OCI-LY7 (cell line): ENCODE measurements at regions not wholly inside any gene's neighbourhood (a gene's known extent, or its start where the extent isn't known, plus 50 kb on each side); places are given as distances from the start of the nearest gene placed in this dataset.

Experiments
- BruUV-seq: library from RNA; stranded (reverse); fragments of 400-500 nt; replicated peaks from 2 replicates; lab custom pipeline; 2021; lab: Mats Ljungman, UMichigan
- CTCF ChIA-PET: fragments of 300-600 bp; sonication (Branson Sonifier 250); formaldehyde crosslinking; loops from one replicate; lab custom pipeline; 2022; ENCODE audit warnings: antibody characterized with exemption; ENCODE audit not compliant: unreplicated experiment; lab: Charles Lee
- POLR2A ChIA-PET: fragments of 300-600 bp; sonication (Branson Sonifier 250); formaldehyde crosslinking; loops from one replicate; lab custom pipeline; 2022; ENCODE audit warnings: antibody characterized with exemption; lab: Charles Lee
- DNase-seq: peaks from one replicate; pipeline ENCODE4 v3.0.0-alpha.2; 2015; ENCODE audit warnings: low spot score
- H2AFZ ChIP-seq: fragments of 200-600 bp; sonication (generic), shearing (Covaris generic); 2 replicates; pipeline ENCODE4 v1.6.1; 2014; ENCODE audit warnings: mild to moderate bottlenecking, antibody characterized with exemption, low read length, moderate library complexity
- H3K27ac ChIP-seq: fragments of 200-600 bp; sonication (generic); 2 replicates; pipeline ENCODE4 v1.5.1; 2014; ENCODE audit warnings: mixed run types, low read depth, mild to moderate bottlenecking, moderate library complexity, low read length, inconsistent platforms; ENCODE audit not compliant: poor library complexity, severe bottlenecking
- H3K36me3 ChIP-seq: fragments of 200-600 bp; sonication (generic); 2 replicates; pipeline ENCODE4 v1.6.1; 2014; ENCODE audit warnings: mild to moderate bottlenecking, antibody characterized with exemption, low read length, moderate library complexity, mixed read lengths; ENCODE audit not compliant: insufficient read depth
- H3K4me1 ChIP-seq: fragments of 200-600 bp; sonication (generic); 2 replicates; pipeline ENCODE4 v1.5.1; 2014; ENCODE audit warnings: mild to moderate bottlenecking, low read length; ENCODE audit not compliant: insufficient read depth, poor library complexity, severe bottlenecking
- H3K4me2 ChIP-seq: fragments of 200-600 bp; sonication (generic); 2 replicates; pipeline ENCODE4 v1.6.1; 2014; ENCODE audit warnings: mild to moderate bottlenecking, low read length
- H3K4me3 ChIP-seq: fragments of 200-600 bp; sonication (generic); 2 replicates; pipeline ENCODE4 v1.5.1; 2014; ENCODE audit warnings: mild to moderate bottlenecking, low read depth, low read length; ENCODE audit not compliant: poor library complexity, severe bottlenecking
- H3K79me2 ChIP-seq: fragments of 200-600 bp; sonication (generic); 2 replicates; pipeline ENCODE4 v1.6.1; 2016; ENCODE audit warnings: low read depth, mild to moderate bottlenecking, low read length, moderate library complexity, mixed read lengths; ENCODE audit not compliant: insufficient read depth
- H3K9me2 ChIP-seq: fragments of 200-600 bp; sonication (generic); 2 replicates; pipeline ENCODE4 v1.6.1; 2016; ENCODE audit warnings: mild to moderate bottlenecking, low read length, mixed read lengths; ENCODE audit not compliant: insufficient read depth
- H3K9me3 ChIP-seq: fragments of 200-600 bp; sonication (generic); 2 replicates; pipeline ENCODE4 v1.6.1; 2014; ENCODE audit warnings: mild to moderate bottlenecking, mixed run types, low read length, mixed read lengths
- H4K20me1 ChIP-seq: fragments of 200-600 bp; sonication (generic); 2 replicates; pipeline ENCODE4 v1.6.1; 2014; ENCODE audit warnings: mild to moderate bottlenecking, antibody characterized with exemption, low read length, moderate library complexity, mixed read lengths; ENCODE audit not compliant: insufficient read depth
- EZH2phosphoT487 ChIP-seq: fragments of 200-600 bp; sonication (generic); IDR thresholded peaks from 2 replicates; pipeline ENCODE4 v1.6.1; 2018; ENCODE audit warnings: low read depth, borderline replicate concordance, mild to moderate bottlenecking, mixed run types, antibody characterized with exemption, low read length, moderate library complexity, mixed read lengths
- intact Hi-C: fragments of 100-400 bp; cut with micrococcal nuclease; formaldehyde crosslinking; loops from one replicate; pipeline ENCODE4 v1.10.0; 2022; ENCODE audit not compliant: unreplicated experiment
- TF ChIP-seq, protein P1 (sequence below): fragments of 200-600 bp; sonication (generic); conservative IDR thresholded peaks from 2 replicates; pipeline ENCODE4 v1.5.1; 2014; ENCODE audit warnings: mild to moderate bottlenecking, antibody characterized with exemption, low read length, moderate library complexity, mixed read lengths

DNA sequence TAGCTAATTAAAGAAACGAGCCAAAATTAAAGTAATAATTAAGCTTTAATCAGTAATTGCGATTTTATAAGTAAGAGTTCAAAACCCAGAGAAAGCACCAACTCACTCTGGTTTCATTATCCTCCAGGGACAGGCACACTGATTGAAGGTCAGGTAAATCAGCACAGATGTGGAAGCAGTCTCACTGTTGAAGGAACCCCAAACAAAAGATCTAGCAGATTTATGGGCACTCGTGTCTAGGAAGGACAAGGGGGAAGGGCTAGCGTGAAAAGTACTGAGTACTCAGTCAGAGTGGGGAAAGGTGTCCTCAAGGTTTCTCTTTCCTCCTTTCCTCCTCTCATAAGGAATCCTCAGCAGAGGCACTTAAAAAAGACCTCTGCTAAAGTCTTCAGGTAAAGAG is 320.1 kb downstream of the PYDC2 start:
- H2AFZ ChIP-seq: no peak overlapping the region
- no peaks in the 10 kb centered on the region for H3K9me3 ChIP-seq
- H3K9me2 ChIP-seq: no peaks in the 10 kb centered on the region
- intact Hi-C loops: no loop called here
- ChIA-PET CTCF (no interaction called here), POLR2A (interaction anchor here (0.5 kb wide), 1 partner anchor 171 kb away, joined by 3 read pairs; no protein-coding TSS in a partner anchor)
- no peaks in the 10 kb centered on the region for H3K36me3 ChIP-seq
- no peak overlapping the region for H3K4me2 ChIP-seq
- TF ChIP-seq EZH2phosphoT487: no peak
- TF ChIP-seq, protein P1, sequence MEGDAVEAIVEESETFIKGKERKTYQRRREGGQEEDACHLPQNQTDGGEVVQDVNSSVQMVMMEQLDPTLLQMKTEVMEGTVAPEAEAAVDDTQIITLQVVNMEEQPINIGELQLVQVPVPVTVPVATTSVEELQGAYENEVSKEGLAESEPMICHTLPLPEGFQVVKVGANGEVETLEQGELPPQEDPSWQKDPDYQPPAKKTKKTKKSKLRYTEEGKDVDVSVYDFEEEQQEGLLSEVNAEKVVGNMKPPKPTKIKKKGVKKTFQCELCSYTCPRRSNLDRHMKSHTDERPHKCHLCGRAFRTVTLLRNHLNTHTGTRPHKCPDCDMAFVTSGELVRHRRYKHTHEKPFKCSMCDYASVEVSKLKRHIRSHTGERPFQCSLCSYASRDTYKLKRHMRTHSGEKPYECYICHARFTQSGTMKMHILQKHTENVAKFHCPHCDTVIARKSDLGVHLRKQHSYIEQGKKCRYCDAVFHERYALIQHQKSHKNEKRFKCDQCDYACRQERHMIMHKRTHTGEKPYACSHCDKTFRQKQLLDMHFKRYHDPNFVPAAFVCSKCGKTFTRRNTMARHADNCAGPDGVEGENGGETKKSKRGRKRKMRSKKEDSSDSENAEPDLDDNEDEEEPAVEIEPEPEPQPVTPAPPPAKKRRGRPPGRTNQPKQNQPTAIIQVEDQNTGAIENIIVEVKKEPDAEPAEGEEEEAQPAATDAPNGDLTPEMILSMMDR: no peak
- no peaks in the 10 kb centered on the region for H3K4me1 ChIP-seq
- no peak overlapping the region for H3K27ac ChIP-seq
- no peak for DNase-seq
- H3K4me3 ChIP-seq: no peak overlapping the region
- BruUV-seq: no TSS peak
- no peaks in the 10 kb centered on the region for H4K20me1 ChIP-seq
- no peaks in the 10 kb centered on the region for H3K79me2 ChIP-seq

DNA sequence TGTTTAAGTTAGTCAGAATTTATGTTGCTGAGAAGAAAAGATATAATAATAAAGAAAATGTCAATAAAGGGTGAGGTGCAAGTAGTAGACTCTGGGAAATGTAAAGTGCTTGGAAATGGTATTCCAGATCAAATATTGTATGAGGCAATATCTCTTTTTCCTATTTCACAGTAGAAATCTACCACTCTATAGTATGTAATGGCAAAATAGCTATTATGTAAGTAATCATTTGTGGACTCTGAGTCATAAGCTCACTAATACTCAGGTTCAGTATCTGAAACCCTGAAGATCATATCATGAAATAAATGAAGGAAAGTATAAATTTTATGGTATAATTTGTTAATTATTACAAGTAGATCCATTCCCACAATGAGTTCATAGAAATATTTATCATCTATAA is 322.1 kb downstream of the PYDC2 start:
- H3K9me2 ChIP-seq: no peaks in the 10 kb centered on the region
- H2AFZ ChIP-seq: no peak overlapping the region
- no peaks in the 10 kb centered on the region for H4K20me1 ChIP-seq
- no peak overlapping the region for H3K27ac ChIP-seq
- H3K9me3 ChIP-seq: no peaks in the 10 kb centered on the region
- no peak for DNase-seq
- H3K36me3 ChIP-seq: no peaks in the 10 kb centered on the region
- ChIA-PET POLR2A (interaction anchor here (1.0 kb wide), 1 partner anchor 503 kb away, joined by 3 read pairs; no protein-coding TSS in a partner anchor), CTCF (no interaction called here)
- no peak overlapping the region for H3K4me2 ChIP-seq
- no peaks in the 10 kb centered on the region for H3K4me1 ChIP-seq
- intact Hi-C loops: no loop called here
- no peak overlapping the region for H3K4me3 ChIP-seq
- H3K79me2 ChIP-seq: no peaks in the 10 kb centered on the region
- BruUV-seq: no TSS peak
- TF ChIP-seq EZH2phosphoT487: no peak
- TF ChIP-seq, protein P1: no peak

DNA sequence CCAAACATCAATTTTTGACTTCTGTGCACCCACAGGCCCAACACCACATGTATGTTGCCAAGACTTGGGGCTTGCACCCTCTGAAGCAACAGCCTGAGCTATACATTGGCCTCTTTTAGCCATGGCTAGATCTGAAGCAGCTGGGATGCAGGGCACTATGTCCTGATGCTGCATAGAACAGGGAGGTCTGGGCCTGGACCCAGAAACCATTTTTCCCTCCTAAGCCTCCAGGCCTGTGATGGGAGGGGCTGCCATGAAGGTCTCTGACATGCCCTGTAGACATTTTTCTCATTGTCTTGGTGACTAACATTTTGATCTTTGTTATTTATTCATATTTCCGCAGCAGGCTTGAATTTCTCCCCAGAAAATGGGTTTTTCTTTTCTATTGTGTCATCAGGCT is 330.0 kb downstream of the PYDC2 start:
- no peak overlapping the region for H3K27ac ChIP-seq
- no peak overlapping the region for H3K4me2 ChIP-seq
- H3K9me3 ChIP-seq: no peaks in the 10 kb centered on the region
- H2AFZ ChIP-seq: no peak overlapping the region
- no peaks in the 10 kb centered on the region for H3K36me3 ChIP-seq
- intact Hi-C loops: no loop called here
- no peaks in the 10 kb centered on the region for H3K9me2 ChIP-seq
- no peaks in the 10 kb centered on the region for H3K4me1 ChIP-seq
- ChIA-PET POLR2A (no interaction called here), CTCF (no interaction called here)
- no peak for TF ChIP-seq EZH2phosphoT487
- TF ChIP-seq, protein P1: no peak
- H3K4me3 ChIP-seq: no peak overlapping the region
- H3K79me2 ChIP-seq: no peaks in the 10 kb centered on the region
- no TSS peak for BruUV-seq
- no peak for DNase-seq
- H4K20me1 ChIP-seq: no peaks in the 10 kb centered on the region
